SK-N-SH (cell line): ENCODE measurements at regions not wholly inside any gene's neighbourhood (a gene's known extent, or its start where the extent isn't known, plus 50 kb on each side); places are given as distances from the start of the nearest gene placed in this dataset.

ENCODE experiments used
- CTCF ChIP-seq: fragments of 200-600 bp; sonication (generic); IDR thresholded peaks from 2 replicates; pipeline ENCODE4 v1.6.1; 2017; ENCODE audit warnings: antibody characterized with exemption, mild to moderate bottlenecking, moderate library complexity
- FOSL2 ChIP-seq: IDR thresholded peaks from 2 replicates; pipeline ENCODE4 v1.4.0; 2012; ENCODE audit warnings: low read depth, mild to moderate bottlenecking, moderate library complexity, borderline replicate concordance

GRCh38 chr5:171668097-171668412 is 117.6 kb upstream of the SMIM23 start:
- TF ChIP-seq CTCF (no peak), FOSL2 (no peak)
